SU-DHL-6 (cell line): ENCODE measurements at regions not wholly inside any gene's neighbourhood (a gene's known extent, or its start where the extent isn't known, plus 50 kb on each side); places are given as distances from the start of the nearest gene placed in this dataset.
"Not testable (repeated sequence)": the region's sequence is repeated elsewhere in the genome, so short reads cannot be mapped to it uniquely, and the experiment has no call there.

Source experiments
- CTCF ChIP-seq: fragments of 200-600 bp; sonication (generic); IDR thresholded peaks from one replicate; pipeline ENCODE4 v1.5.1; 2017; ENCODE audit warnings: antibody characterized with exemption, mild to moderate bottlenecking, low read length, moderate library complexity; ENCODE audit not compliant: insufficient read depth, poor library complexity, severe bottlenecking
- EZH2phosphoT487 ChIP-seq: fragments of 200-600 bp; sonication (generic), shearing (Covaris generic); conservative IDR thresholded peaks from 2 replicates; pipeline ENCODE4 v1.6.1; 2018; ENCODE audit warnings: mild to moderate bottlenecking, antibody characterized with exemption, low read length, moderate library complexity, mixed read lengths

- TF ChIP-seq CTCF, EZH2phosphoT487: not testable (repeated sequence)
These were observed 199.0 kb upstream of the PLGLB2 start for GRCh38 chr2:87548681-87549536.
